GM19035 (cell line): ENCODE measurements at regions not wholly inside any gene's neighbourhood (a gene's known extent, or its start where the extent isn't known, plus 50 kb on each side); places are given as distances from the start of the nearest gene placed in this dataset.

ENCODE experiments used
- ATAC-seq: cut with Tn5 transposase; IDR thresholded peaks from one replicate; pipeline ENCODE4 v1.9.1; 2021; ENCODE audit not compliant: unreplicated experiment

- ATAC-seq: no peak
Measured at GRCh38 chr6:88558981-88559380, 392.8 kb upstream of the CNR1 start.

GRCh38 chr6:88556663-88557062 lies 390.5 kb upstream of the CNR1 start:
- no peak for ATAC-seq

- ATAC-seq: no peak
Measured at GRCh38 chr6:88548891-88549505, 382.9 kb upstream of the CNR1 start.

- no peak for ATAC-seq
Measured at GRCh38 chr6:88547768-88548167, 381.6 kb upstream of the CNR1 start.

GRCh38 chr6:88545991-88546390 lies 379.8 kb upstream of the CNR1 start:
- ATAC-seq: no peak

GRCh38 chr6:88544986-88545612 lies 379.0 kb upstream of the CNR1 start:
- no peak for ATAC-seq

- no peak for ATAC-seq
Measured at GRCh38 chr6:88539295-88539764, 373.2 kb upstream of the CNR1 start.

GRCh38 chr6:88538840-88539239 lies 372.7 kb upstream of the CNR1 start:
- no peak for ATAC-seq

- ATAC-seq: no peak
Measured at GRCh38 chr6:88538130-88538706, 372.1 kb upstream of the CNR1 start.

- no peak for ATAC-seq
Measured at GRCh38 chr6:88536071-88536625, 370.0 kb upstream of the CNR1 start.

- ATAC-seq: no peak
Measured at GRCh38 chr6:88535306-88535705, 369.2 kb upstream of the CNR1 start.

- ATAC-seq: no peak
Measured at GRCh38 chr6:88532241-88532860, 366.2 kb upstream of the CNR1 start.

GRCh38 chr6:88529726-88530125 lies 363.6 kb upstream of the CNR1 start:
- ATAC-seq: no peak

- ATAC-seq: no peak
Measured at GRCh38 chr6:88520445-88520844, 354.3 kb upstream of the CNR1 start.

GRCh38 chr6:88520017-88520338 lies 353.8 kb upstream of the CNR1 start:
- ATAC-seq: no peak

- ATAC-seq: no peak
Measured at GRCh38 chr6:88519301-88520016, 353.3 kb upstream of the CNR1 start.

GRCh38 chr6:88517737-88518136 lies 351.6 kb upstream of the CNR1 start:
- ATAC-seq: no peak

- no peak for ATAC-seq
Measured at GRCh38 chr6:88513920-88514319, 347.8 kb upstream of the CNR1 start.

GRCh38 chr6:88513471-88513870 lies 347.3 kb upstream of the CNR1 start:
- no peak for ATAC-seq

- no peak for ATAC-seq
Measured at GRCh38 chr6:88512951-88513350, 346.8 kb upstream of the CNR1 start.

- no peak for ATAC-seq
Measured at GRCh38 chr6:88502391-88502790, 336.2 kb upstream of the CNR1 start.
